Parathyroid adenoma (tissue), 2 donors: ENCODE measurements at regions not wholly inside any gene's neighbourhood (a gene's known extent, or its start where the extent isn't known, plus 50 kb on each side); places are given as distances from the start of the nearest gene placed in this dataset.

Experiments used
- H2AFZ ChIP-seq: fragments of 300-600 bp; sonication (generic); one replicate; pipeline ENCODE4 v1.7.0; 2017; ENCODE audit warnings: antibody characterized with exemption, mild to moderate bottlenecking
- H3K27ac ChIP-seq: fragments of 300-600 bp; sonication (generic); one replicate; pipeline ENCODE4 v1.7.0; 2017
- H3K27me3 ChIP-seq: fragments of 300-600 bp; sonication (generic); one replicate; pipeline ENCODE4 v1.7.0; 2017; ENCODE audit warnings: low read length; ENCODE audit not compliant: control insufficient read depth, insufficient read depth
- H3K36me3 ChIP-seq: fragments of 300-600 bp; sonication (generic); one replicate; pipeline ENCODE4 v1.7.0; 2017; ENCODE audit warnings: low read length; ENCODE audit not compliant: control insufficient read depth, insufficient read depth
- H3K4me1 ChIP-seq: fragments of 300-600 bp; sonication (generic); one replicate; pipeline ENCODE4 v1.7.0; 2017; ENCODE audit warnings: control low read depth
- H3K4me2 ChIP-seq: fragments of 300-600 bp; sonication (generic); one replicate; pipeline ENCODE4 v1.7.0; 2017; ENCODE audit warnings: low read length
- H3K4me3 ChIP-seq: fragments of 300-600 bp; sonication (generic); one replicate; pipeline ENCODE4 v1.7.0; 2017; ENCODE audit warnings: low read depth, low read length
- H3K79me2 ChIP-seq: fragments of 300-600 bp; sonication (generic); one replicate; pipeline ENCODE4 v1.7.0; 2017; ENCODE audit warnings: control low read depth
- H3K9ac ChIP-seq: fragments of 300-600 bp; sonication (generic); one replicate; pipeline ENCODE4 v1.7.0; 2017; ENCODE audit warnings: mild to moderate bottlenecking
- H3K9me3 ChIP-seq: fragments of 300-600 bp; sonication (generic); one replicate; pipeline ENCODE4 v1.7.0; 2017; ENCODE audit warnings: low read length; ENCODE audit not compliant: control insufficient read depth
- CTCF ChIP-seq: fragments of 300-600 bp; sonication (generic); IDR thresholded peaks from one replicate; pipeline ENCODE4 v1.7.0; 2017; ENCODE audit warnings: antibody characterized with exemption, mild to moderate bottlenecking
- donor health status: primary hyperparathyroidism.

DNA sequence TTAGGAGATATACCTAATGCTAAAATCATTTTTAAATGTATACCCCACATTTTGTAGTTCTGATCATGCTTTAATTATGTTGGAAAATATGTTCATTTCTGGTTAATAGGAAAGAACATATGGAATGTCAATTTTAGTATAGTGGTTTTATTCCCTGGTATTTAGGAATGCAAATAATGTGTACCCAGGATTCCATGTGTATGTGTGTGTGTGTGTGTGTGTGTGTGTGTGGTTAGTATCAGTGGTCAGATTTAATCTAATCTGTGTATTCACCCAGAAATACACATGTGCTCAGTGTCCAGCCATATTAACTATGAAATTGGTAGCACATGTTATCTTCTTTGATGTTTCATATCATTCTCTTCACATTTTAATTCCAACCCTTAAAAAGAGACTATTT lies 233.5 kb upstream of the DCBLD2 start:
- no peak overlapping the region for H3K27ac ChIP-seq
- H3K4me1 ChIP-seq = no peaks in the 10 kb centered on the region
- no peaks in the 10 kb centered on the region for H3K27me3 ChIP-seq
- H3K9ac ChIP-seq = no peak overlapping the region
- H3K4me3 ChIP-seq = no peak overlapping the region
- no peaks in the 10 kb centered on the region for H3K9me3 ChIP-seq
- no peak for TF ChIP-seq CTCF
- H3K79me2 ChIP-seq = no peaks in the 10 kb centered on the region
- no peak overlapping the region for H3K4me2 ChIP-seq
- no peak overlapping the region for H2AFZ ChIP-seq
- no peaks in the 10 kb centered on the region for H3K36me3 ChIP-seq

GRCh38 chr3:99131876-99132275 lies 230.4 kb upstream of the DCBLD2 start:
- H3K4me2 ChIP-seq = no peak overlapping the region
- H3K4me3 ChIP-seq = no peak overlapping the region
- no peak for TF ChIP-seq CTCF
- H3K79me2 ChIP-seq = no peaks in the 10 kb centered on the region
- H3K27me3 ChIP-seq = no peaks in the 10 kb centered on the region
- H3K9me3 ChIP-seq = no peaks in the 10 kb centered on the region
- no peaks in the 10 kb centered on the region for H3K36me3 ChIP-seq
- no peak overlapping the region for H3K9ac ChIP-seq
- no peak overlapping the region for H3K27ac ChIP-seq
- H2AFZ ChIP-seq = no peak overlapping the region
- H3K4me1 ChIP-seq = no peaks in the 10 kb centered on the region

GRCh38 chr3:99128725-99129505 lies 227.4 kb upstream of the DCBLD2 start:
- Histone ChIP-seq H3K27ac (no peak overlapping the region), H2AFZ (no peak overlapping the region), H3K9me3 (no peaks in the 10 kb centered on the region), H3K4me3 (no peak overlapping the region), H3K79me2 (no peaks in the 10 kb centered on the region), H3K4me1 (no peaks in the 10 kb centered on the region), H3K9ac (no peak overlapping the region), H3K4me2 (no peak overlapping the region), H3K27me3 (no peaks in the 10 kb centered on the region), H3K36me3 (no peaks in the 10 kb centered on the region)
- TF ChIP-seq CTCF = no peak

DNA sequence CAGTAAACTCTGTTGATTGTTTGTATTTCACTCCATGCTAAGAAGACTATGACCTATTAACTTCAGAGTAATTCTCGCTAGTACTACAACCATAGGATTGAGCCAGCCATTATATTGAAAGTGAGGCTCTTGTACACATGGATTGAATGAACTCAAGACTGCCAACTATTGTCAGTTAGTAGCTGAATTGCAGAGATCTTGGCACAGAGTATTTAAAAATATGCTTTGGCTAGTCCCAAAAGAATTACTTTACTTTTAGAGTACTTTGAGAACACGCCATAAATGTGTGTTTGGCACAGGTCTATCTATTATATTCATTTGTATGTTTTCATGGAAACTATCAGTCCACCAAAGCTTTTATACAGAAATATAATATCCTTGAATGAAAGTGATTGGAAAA lies 226.7 kb upstream of the DCBLD2 start:
- H3K79me2 ChIP-seq = no peaks in the 10 kb centered on the region
- H3K4me1 ChIP-seq = no peaks in the 10 kb centered on the region
- H3K27ac ChIP-seq = no peak overlapping the region
- no peak overlapping the region for H3K4me2 ChIP-seq
- H3K9me3 ChIP-seq = no peaks in the 10 kb centered on the region
- no peak overlapping the region for H3K9ac ChIP-seq
- no peaks in the 10 kb centered on the region for H3K27me3 ChIP-seq
- H2AFZ ChIP-seq = no peak overlapping the region
- H3K36me3 ChIP-seq = no peaks in the 10 kb centered on the region
- no peak for TF ChIP-seq CTCF
- H3K4me3 ChIP-seq = no peak overlapping the region

DNA sequence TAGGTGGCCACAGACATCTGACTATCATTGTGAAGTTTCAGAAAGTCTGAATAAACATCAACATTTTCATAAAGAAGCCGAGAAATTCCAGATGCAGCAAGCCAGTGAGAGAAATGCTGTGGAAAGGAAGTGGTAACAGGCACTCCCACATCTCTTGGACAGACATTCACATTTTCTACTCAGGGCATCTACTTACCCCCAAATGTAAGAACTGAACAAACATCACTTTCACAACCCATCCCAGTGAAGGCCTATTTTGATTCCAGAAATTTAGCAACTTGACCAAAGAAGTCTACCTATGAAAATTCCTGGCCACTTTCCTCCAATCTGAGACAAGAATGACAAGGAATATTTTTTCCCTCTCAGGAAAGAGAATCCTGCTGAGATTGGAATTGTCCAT lies 224.8 kb upstream of the DCBLD2 start:
- no peak overlapping the region for H3K27ac ChIP-seq
- no peak overlapping the region for H2AFZ ChIP-seq
- H3K4me2 ChIP-seq = no peak overlapping the region
- H3K4me3 ChIP-seq = no peak overlapping the region
- H3K4me1 ChIP-seq = no peaks in the 10 kb centered on the region
- no peaks in the 10 kb centered on the region for H3K79me2 ChIP-seq
- no peaks in the 10 kb centered on the region for H3K9me3 ChIP-seq
- H3K27me3 ChIP-seq = no peaks in the 10 kb centered on the region
- no peaks in the 10 kb centered on the region for H3K36me3 ChIP-seq
- no peak for TF ChIP-seq CTCF
- no peak overlapping the region for H3K9ac ChIP-seq
